CD14-positive monocyte (primary cell): ENCODE measurements at regions not wholly inside any gene's neighbourhood (a gene's known extent, or its start where the extent isn't known, plus 50 kb on each side); places are given as distances from the start of the nearest gene placed in this dataset.

Source experiments
- DNase-seq, 3 donors: peaks; one replicate each; pipeline ENCODE4 v3.0.0-alpha.2; 2011 to 2022
- H2AFZ ChIP-seq: 2 replicates; pipeline ENCODE4 v1.6.0; 2012; ENCODE audit warnings: mild to moderate bottlenecking, low read depth, low read length, inconsistent platforms; ENCODE audit not compliant: insufficient read depth, poor library complexity, severe bottlenecking
- H3K27ac ChIP-seq, 2 donors: 1 replicate in 1 of 2; 2 replicates in 1 of 2; pipeline ENCODE4 v1.5.1; 2012 to 2013; ENCODE audit warnings: low read length in 2 of 2, control low read depth in 1 of 2, inconsistent platforms in 1 of 2, low read depth in 1 of 2, mild to moderate bottlenecking in 1 of 2
- H3K27me3 ChIP-seq, 2 donors: one replicate each; pipeline versions ENCODE4 v1.6.0 to v1.6.1; 2011 to 2013; ENCODE audit warnings: low read length in 2 of 2; ENCODE audit not compliant: control insufficient read depth in 2 of 2, insufficient read depth in 2 of 2
- H3K36me3 ChIP-seq, 2 donors: replicated peaks in 1 of 2; 1 replicate in 1 of 2; 2 replicates in 1 of 2; pipeline versions ENCODE4 v1.5.1 to v1.6.1; 2012 to 2013; ENCODE audit warnings: low read length in 2 of 2, control low read depth in 1 of 2, inconsistent platforms in 1 of 2, mild to moderate bottlenecking in 1 of 2; ENCODE audit not compliant: insufficient read depth in 2 of 2, control insufficient read depth in 1 of 2
- H3K4me1 ChIP-seq, 2 donors: 1 replicate in 1 of 2; 2 replicates in 1 of 2; pipeline versions ENCODE4 v1.5.1 to v1.6.1; 2012 to 2013; ENCODE audit warnings: low read length in 2 of 2, control low read depth in 1 of 2, inconsistent platforms in 1 of 2, mild to moderate bottlenecking in 1 of 2, moderate library complexity in 1 of 2; ENCODE audit not compliant: insufficient read depth in 2 of 2, control insufficient read depth in 1 of 2
- H3K4me2 ChIP-seq: replicated peaks from 2 replicates; pipeline ENCODE3; 2012; ENCODE audit warnings: low read length, moderate library complexity, mild to moderate bottlenecking; ENCODE audit not compliant: poor library complexity, severe bottlenecking; ENCODE audit errors: extremely low read depth
- H3K4me3 ChIP-seq, 3 experiments: fragments of 200-600 bp in 1 of 3; sonication (generic) in 1 of 3; replicated peaks in 1 of 3; 1 replicate in 2 of 3; 2 replicates in 1 of 3; pipeline ENCODE4 v1.5.1; 2011 to 2013; ENCODE audit warnings: low read length in 3 of 3, mild to moderate bottlenecking in 3 of 3, control low read depth in 2 of 3, low read depth in 2 of 3, inconsistent platforms in 1 of 3, moderate library complexity in 1 of 3
- H3K79me2 ChIP-seq: 2 replicates; pipeline ENCODE4 v1.6.0; 2012; ENCODE audit warnings: mild to moderate bottlenecking, control low read depth, inconsistent platforms, low read length, moderate library complexity; ENCODE audit not compliant: insufficient read depth
- H3K9ac ChIP-seq: 2 replicates; pipeline ENCODE4 v1.6.0; 2017; ENCODE audit warnings: low read length, mild to moderate bottlenecking; ENCODE audit not compliant: insufficient read depth, poor library complexity, severe bottlenecking
- H3K9me3 ChIP-seq, 2 donors: replicated peaks in 1 of 2; 1 replicate in 1 of 2; 2 replicates in 1 of 2; pipeline versions ENCODE4 v1.5.1 to v1.6.1; 2012 to 2013; ENCODE audit warnings: low read length in 2 of 2, control low read depth in 1 of 2; ENCODE audit not compliant: control insufficient read depth in 1 of 2, insufficient read depth in 1 of 2
- H4K20me1 ChIP-seq: 2 replicates; pipeline ENCODE4 v1.6.0; 2012; ENCODE audit warnings: mild to moderate bottlenecking, low read length, control low read depth, moderate library complexity; ENCODE audit not compliant: insufficient read depth
- H3K27ac Mint-ChIP-seq, 7 donors: one replicate each; pipeline ENCODE4 v1.8.0; 2020; ENCODE audit warnings: mild to moderate bottlenecking in 7 of 7, mixed read lengths in 7 of 7, moderate library complexity in 6 of 7, inconsistent platforms in 2 of 7
- H3K27me3 Mint-ChIP-seq, 3 donors: one replicate each; pipeline ENCODE4 v1.8.0; 2021 to 2022; ENCODE audit warnings: low read depth in 3 of 3, mild to moderate bottlenecking in 3 of 3, mixed read lengths in 3 of 3, moderate library complexity in 3 of 3, inconsistent platforms in 1 of 3
- H3K36me3 Mint-ChIP-seq, 2 donors: one replicate each; pipeline ENCODE4 v1.8.0; 2020; ENCODE audit warnings: mixed read lengths in 2 of 2, inconsistent platforms in 1 of 2, mild to moderate bottlenecking in 1 of 2
- H3K4me1 Mint-ChIP-seq: one replicate; pipeline ENCODE4 v1.8.0; 2020; ENCODE audit warnings: mild to moderate bottlenecking, mixed read lengths
- H3K4me3 Mint-ChIP-seq, 2 donors: one replicate each; pipeline ENCODE4 v1.8.0; 2020; ENCODE audit warnings: mild to moderate bottlenecking in 2 of 2, mixed read lengths in 2 of 2, moderate library complexity in 1 of 2
- H3K9me3 Mint-ChIP-seq, 7 donors: one replicate each; pipeline ENCODE4 v1.8.0; 2020 to 2022; ENCODE audit warnings: mixed read lengths in 7 of 7, mild to moderate bottlenecking in 6 of 7, moderate library complexity in 6 of 7, inconsistent platforms in 2 of 7
- CTCF ChIP-seq: fragments of 200-600 bp; IDR thresholded peaks from one replicate; pipeline ENCODE4 v1.8.0; 2022; ENCODE audit warnings: antibody characterized with exemption, mild to moderate bottlenecking
- WGBS: methylation state at CpG from one replicate; pipeline ENCODE4 v1.1.5; 2013; ENCODE audit warnings: missing lambda C conversion rate; ENCODE audit not compliant: insufficient coverage; 5-methylcytosine and 5-hydroxymethylcytosine counted together
- intact Hi-C, 2 donors: fragments of 100-400 bp; cut with micrococcal nuclease; formaldehyde crosslinking; loops; one replicate each; pipeline versions ENCODE4 v1.15.0 to v1.15.1; 2023

GRCh38 chr5:125467222-125467621 is 720.8 kb upstream of the ZNF608 start:
- H4K20me1 ChIP-seq, result no peaks in the 10 kb centered on the region
- no peak overlapping the region for H2AFZ ChIP-seq
- H3K27me3 ChIP-seq, result no peaks in the 10 kb centered on the region
- no peaks in the 10 kb centered on the region for H3K79me2 ChIP-seq
- H3K4me3 ChIP-seq, result no peak overlapping the region
- H3K36me3 ChIP-seq, result no peaks in the 10 kb centered on the region
- intact Hi-C loops, result no loop called here
- H3K9ac ChIP-seq, result no peak overlapping the region
- Mint-ChIP-seq H3K27me3 (no peaks in the 10 kb centered on the region), H3K27ac (no peak overlapping the region), H3K36me3 (no peaks in the 10 kb centered on the region), H3K9me3 (peaks cover 0 to 3% (median 0%) of the 10 kb centered on the region in 7 donors), H3K4me1 (no peaks in the 10 kb centered on the region), H3K4me3 (no peak overlapping the region)
- no CpG with 5 or more reads among the region's 1 CpG for WGBS
- H3K4me2 ChIP-seq, result no peak overlapping the region
- H3K27ac ChIP-seq, result no peak overlapping the region
- H3K9me3 ChIP-seq, result no peaks in the 10 kb centered on the region
- no peak for TF ChIP-seq CTCF
- no peak for DNase-seq
- no peaks in the 10 kb centered on the region for H3K4me1 ChIP-seq

- H3K27ac Mint-ChIP-seq, result no peak overlapping the region
- no peaks in the 10 kb centered on the region for H3K4me1 Mint-ChIP-seq
- no peaks in the 10 kb centered on the region for H3K4me1 ChIP-seq
- H3K9me3 ChIP-seq, result no peaks in the 10 kb centered on the region
- no peak overlapping the region for H2AFZ ChIP-seq
- no peaks in the 10 kb centered on the region for H3K79me2 ChIP-seq
- no peaks in the 10 kb centered on the region for H4K20me1 ChIP-seq
- intact Hi-C loops, result no loop called here
- H3K4me3 Mint-ChIP-seq, result no peak overlapping the region
- H3K4me2 ChIP-seq, result no peak overlapping the region
- no peaks in the 10 kb centered on the region for H3K27me3 Mint-ChIP-seq
- TF ChIP-seq CTCF, result no peak
- H3K9me3 Mint-ChIP-seq, result peaks cover 0 to 4% (median 0%) of the 10 kb centered on the region in 7 donors
- H3K4me3 ChIP-seq, result no peak overlapping the region
- H3K27ac ChIP-seq, result no peak overlapping the region
- H3K27me3 ChIP-seq, result no peaks in the 10 kb centered on the region
- DNase-seq, result no peak
- H3K36me3 Mint-ChIP-seq, result no peaks in the 10 kb centered on the region
- no peak overlapping the region for H3K9ac ChIP-seq
- H3K36me3 ChIP-seq, result no peaks in the 10 kb centered on the region
- WGBS, result 86% methylated on average over 1 of the region's 2 CpGs
These were observed 724.0 kb upstream of the ZNF608 start for GRCh38 chr5:125470280-125470902.
